PFSK-1 (cell line): ENCODE measurements at regions not wholly inside any gene's neighbourhood (a gene's known extent, or its start where the extent isn't known, plus 50 kb on each side); places are given as distances from the start of the nearest gene placed in this dataset.

ENCODE experiments used
- POLR2AphosphoS5 ChIP-seq: IDR thresholded peaks from 2 replicates; pipeline ENCODE4 v1.6.1; 2012; ENCODE audit warnings: low read depth, mild to moderate bottlenecking, control low read depth, low read length, moderate library complexity
- REST ChIP-seq, 2 experiments: IDR thresholded peaks; 2 replicates each; pipeline versions ENCODE4 v1.6.1 to v1.8.0; 2011 to 2012; ENCODE audit warnings: low read depth in 2 of 2, low read length in 2 of 2, control low read depth in 1 of 2, inconsistent platforms in 1 of 2, mild to moderate bottlenecking in 1 of 2, moderate library complexity in 1 of 2; ENCODE audit not compliant: insufficient read depth in 1 of 2
- SIN3A ChIP-seq: IDR thresholded peaks from 2 replicates; pipeline ENCODE4 v1.6.1; 2012; ENCODE audit warnings: mild to moderate bottlenecking, low read length, moderate library complexity, borderline replicate concordance; ENCODE audit not compliant: insufficient read depth
- TAF1 ChIP-seq: IDR thresholded peaks from 2 replicates; pipeline ENCODE4 v1.6.1; 2012; ENCODE audit warnings: low read length, control low read depth, borderline replicate concordance; ENCODE audit not compliant: insufficient read depth

DNA sequence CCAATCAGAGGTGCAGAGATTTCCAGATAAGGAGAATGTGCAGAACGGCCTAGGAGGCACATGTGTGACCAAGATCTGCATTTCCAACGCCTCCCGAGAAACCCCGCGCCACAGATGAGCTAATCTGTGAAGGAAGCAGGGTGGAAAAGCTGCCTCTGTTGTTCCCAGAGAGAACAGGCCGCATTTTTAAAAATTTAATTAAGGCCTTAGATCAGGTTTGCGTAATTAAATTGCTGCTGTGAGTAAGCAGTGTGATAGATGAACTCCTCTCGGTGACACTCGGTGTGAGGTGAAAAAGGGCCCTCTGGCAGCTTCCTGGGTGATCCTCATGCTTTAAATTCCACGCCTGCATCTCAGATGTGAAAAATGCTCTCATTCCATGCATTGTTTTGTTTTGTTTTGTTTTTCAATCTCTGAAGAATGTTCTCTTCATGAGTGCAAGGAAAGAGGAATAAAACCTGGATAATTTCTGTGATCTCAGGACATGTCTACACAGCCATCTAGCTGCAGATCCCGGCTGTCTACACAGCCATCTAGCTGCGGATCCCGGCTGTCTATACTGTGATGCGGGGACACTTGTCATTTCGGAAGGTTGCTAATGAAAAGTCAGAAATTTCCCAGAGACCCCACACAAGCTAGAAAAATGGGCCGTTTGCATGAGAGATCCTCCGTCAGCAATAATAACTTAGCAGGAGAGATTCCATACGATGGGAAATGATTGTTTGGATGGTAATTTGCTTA, 1398.9 kb downstream of the BRD1 start:
- TF ChIP-seq REST (IDR thresholded peaks at IDR 0.05; ENCODE audit: insufficient read depth in 1 of 2, low read depth in 2 of 2, low read length in 2 of 2) = no peak
- no peak for TF ChIP-seq TAF1
- TF ChIP-seq POLR2AphosphoS5 = no peak
- no peak for TF ChIP-seq SIN3A
